SK-N-SH (cell line): ENCODE measurements at regions not wholly inside any gene's neighbourhood (a gene's known extent, or its start where the extent isn't known, plus 50 kb on each side); places are given as distances from the start of the nearest gene placed in this dataset.

Experiments used
- CHD2 ChIP-seq: fragments of 150-350 bp; IDR thresholded peaks from 2 replicates; pipeline ENCODE4 v1.6.1; 2018; ENCODE audit warnings: low read length; ENCODE audit not compliant: partially characterized antibody
- CTCF ChIP-seq: fragments of 200-600 bp; sonication (generic); IDR thresholded peaks from 2 replicates; pipeline ENCODE4 v1.6.1; 2017; ENCODE audit warnings: antibody characterized with exemption, mild to moderate bottlenecking, moderate library complexity
- EP300 ChIP-seq, 2 experiments: IDR thresholded peaks; 2 replicates each; pipeline versions ENCODE4 v1.4.0 to v1.6.1; 2012; ENCODE audit warnings: borderline replicate concordance in 1 of 2, low read depth in 1 of 2, low read length in 1 of 2
- FOXJ3 ChIP-seq: sonication (generic); formaldehyde crosslinking; IDR thresholded peaks from 2 replicates; pipeline ENCODE4 v1.5.1; 2020; ENCODE audit warnings: mild to moderate bottlenecking, missing genetic modification reagents
- NFIC ChIP-seq: IDR thresholded peaks from 2 replicates; pipeline ENCODE4 v1.4.0; 2012; ENCODE audit warnings: borderline replicate concordance
- POLR2AphosphoS5 ChIP-seq: IDR thresholded peaks from 2 replicates; pipeline ENCODE4 v1.6.1; 2012; ENCODE audit warnings: low read depth, low read length
- REST ChIP-seq: IDR thresholded peaks from 2 replicates; pipeline ENCODE4 v1.6.1; 2012; ENCODE audit warnings: mild to moderate bottlenecking, low read depth, low read length, moderate library complexity
- TAF1 ChIP-seq: IDR thresholded peaks from 2 replicates; pipeline ENCODE4 v1.6.1; 2012; ENCODE audit warnings: low read depth, mild to moderate bottlenecking, low read length, moderate library complexity, borderline replicate concordance
- YY1 ChIP-seq: IDR thresholded peaks from 2 replicates; pipeline ENCODE4 v1.4.0; 2012; ENCODE audit warnings: low read depth, mild to moderate bottlenecking

- TF ChIP-seq REST (no peak), CTCF (no peak), EP300 (IDR thresholded peaks at IDR 0.05; ENCODE audit: borderline replicate concordance in 1 of 2, low read depth in 1 of 2, low read length in 1 of 2) (no peak), CHD2 (no peak), POLR2AphosphoS5 (no peak), YY1 (no peak), TAF1 (no peak), FOXJ3 (no peak), NFIC (no peak)
Measured at GRCh38 chr12:124096109-124096508, 123.1 kb downstream of the ZNF664 start.
